ENCODE measurements at regions not wholly inside any gene's neighbourhood (a gene's known extent, or its start where the extent isn't known, plus 50 kb on each side); places are given as distances from the start of the nearest gene placed in this dataset.

DNA sequence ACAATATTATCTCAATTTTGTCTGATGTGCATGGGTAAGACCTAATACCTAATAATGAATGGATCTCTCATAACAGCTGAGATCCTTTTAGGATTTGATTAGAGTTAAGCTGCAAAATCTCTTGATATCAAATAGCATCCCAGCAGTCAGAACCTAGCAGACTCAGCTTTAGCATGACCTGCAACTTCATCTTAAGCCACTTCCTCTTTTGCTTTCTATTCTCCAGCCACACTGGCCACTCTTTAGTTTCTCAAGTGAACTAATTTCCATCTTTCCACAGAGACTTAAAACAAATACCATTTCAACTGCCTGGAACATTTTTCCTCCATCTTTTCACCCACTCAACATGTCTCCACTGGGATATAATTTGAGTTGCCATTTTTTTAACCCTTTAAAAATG, 1251.6 kb upstream of the ZEB2 start:
- no peak for ATAC-seq
- TF ChIP-seq POU6F1 (CRISPR knock-in tag; IDR thresholded peaks at IDR 0.05; ENCODE audit: borderline replicate concordance, low read depth) = no peak
- TF ChIP-seq, protein P1, sequence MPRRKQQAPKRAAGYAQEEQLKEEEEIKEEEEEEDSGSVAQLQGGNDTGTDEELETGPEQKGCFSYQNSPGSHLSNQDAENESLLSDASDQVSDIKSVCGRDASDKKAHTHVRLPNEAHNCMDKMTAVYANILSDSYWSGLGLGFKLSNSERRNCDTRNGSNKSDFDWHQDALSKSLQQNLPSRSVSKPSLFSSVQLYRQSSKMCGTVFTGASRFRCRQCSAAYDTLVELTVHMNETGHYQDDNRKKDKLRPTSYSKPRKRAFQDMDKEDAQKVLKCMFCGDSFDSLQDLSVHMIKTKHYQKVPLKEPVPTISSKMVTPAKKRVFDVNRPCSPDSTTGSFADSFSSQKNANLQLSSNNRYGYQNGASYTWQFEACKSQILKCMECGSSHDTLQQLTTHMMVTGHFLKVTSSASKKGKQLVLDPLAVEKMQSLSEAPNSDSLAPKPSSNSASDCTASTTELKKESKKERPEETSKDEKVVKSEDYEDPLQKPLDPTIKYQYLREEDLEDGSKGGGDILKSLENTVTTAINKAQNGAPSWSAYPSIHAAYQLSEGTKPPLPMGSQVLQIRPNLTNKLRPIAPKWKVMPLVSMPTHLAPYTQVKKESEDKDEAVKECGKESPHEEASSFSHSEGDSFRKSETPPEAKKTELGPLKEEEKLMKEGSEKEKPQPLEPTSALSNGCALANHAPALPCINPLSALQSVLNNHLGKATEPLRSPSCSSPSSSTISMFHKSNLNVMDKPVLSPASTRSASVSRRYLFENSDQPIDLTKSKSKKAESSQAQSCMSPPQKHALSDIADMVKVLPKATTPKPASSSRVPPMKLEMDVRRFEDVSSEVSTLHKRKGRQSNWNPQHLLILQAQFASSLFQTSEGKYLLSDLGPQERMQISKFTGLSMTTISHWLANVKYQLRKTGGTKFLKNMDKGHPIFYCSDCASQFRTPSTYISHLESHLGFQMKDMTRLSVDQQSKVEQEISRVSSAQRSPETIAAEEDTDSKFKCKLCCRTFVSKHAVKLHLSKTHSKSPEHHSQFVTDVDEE (CRISPR knock-in tag; IDR thresholded peaks at IDR 0.05) = no peak
- no peak for TF ChIP-seq GLIS3 (CRISPR knock-in tag; IDR thresholded peaks at IDR 0.05)
- no peak for TF ChIP-seq CSDC2 (CRISPR knock-in tag; IDR thresholded peaks at IDR 0.05)
- no peak for TF ChIP-seq CSRNP3 (CRISPR knock-in tag; IDR thresholded peaks at IDR 0.05)
- no peak for TF ChIP-seq ZNF565 (CRISPR knock-in tag; conservative IDR thresholded peaks at IDR 0.05; ENCODE audit: low read depth)
- TF ChIP-seq ZC3H10 (CRISPR knock-in tag; IDR thresholded peaks at IDR 0.05) = no peak
- TF ChIP-seq TCF4 (CRISPR knock-in tag; IDR thresholded peaks at IDR 0.05; ENCODE audit: borderline replicate concordance) = no peak
- TF ChIP-seq ESRRG (CRISPR knock-in tag; IDR thresholded peaks at IDR 0.05) = no peak
- no peak for TF ChIP-seq ISL1 (CRISPR knock-in tag; IDR thresholded peaks at IDR 0.05)
- TF ChIP-seq ZFP3 (CRISPR knock-in tag; IDR thresholded peaks at IDR 0.05) = no peak

GRCh38 chr2:145769011-145769716, 1249.2 kb upstream of the ZEB2 start:
- no peak for ATAC-seq
- TF ChIP-seq ZNF565 (CRISPR knock-in tag; conservative IDR thresholded peaks at IDR 0.05; ENCODE audit: low read depth) = no peak
- no peak for TF ChIP-seq ZFP30 (CRISPR knock-in tag; IDR thresholded peaks at IDR 0.05)
- TF ChIP-seq ISL1 (CRISPR knock-in tag; IDR thresholded peaks at IDR 0.05) = no peak
- TF ChIP-seq, protein P2, sequence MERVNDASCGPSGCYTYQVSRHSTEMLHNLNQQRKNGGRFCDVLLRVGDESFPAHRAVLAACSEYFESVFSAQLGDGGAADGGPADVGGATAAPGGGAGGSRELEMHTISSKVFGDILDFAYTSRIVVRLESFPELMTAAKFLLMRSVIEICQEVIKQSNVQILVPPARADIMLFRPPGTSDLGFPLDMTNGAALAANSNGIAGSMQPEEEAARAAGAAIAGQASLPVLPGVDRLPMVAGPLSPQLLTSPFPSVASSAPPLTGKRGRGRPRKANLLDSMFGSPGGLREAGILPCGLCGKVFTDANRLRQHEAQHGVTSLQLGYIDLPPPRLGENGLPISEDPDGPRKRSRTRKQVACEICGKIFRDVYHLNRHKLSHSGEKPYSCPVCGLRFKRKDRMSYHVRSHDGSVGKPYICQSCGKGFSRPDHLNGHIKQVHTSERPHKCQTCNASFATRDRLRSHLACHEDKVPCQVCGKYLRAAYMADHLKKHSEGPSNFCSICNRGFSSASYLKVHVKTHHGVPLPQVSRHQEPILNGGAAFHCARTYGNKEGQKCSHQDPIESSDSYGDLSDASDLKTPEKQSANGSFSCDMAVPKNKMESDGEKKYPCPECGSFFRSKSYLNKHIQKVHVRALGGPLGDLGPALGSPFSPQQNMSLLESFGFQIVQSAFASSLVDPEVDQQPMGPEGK (CRISPR knock-in tag; IDR thresholded peaks at IDR 0.05; ENCODE audit: borderline replicate concordance) = no peak
- TF ChIP-seq CSDC2 (CRISPR knock-in tag; IDR thresholded peaks at IDR 0.05) = no peak
- no peak for TF ChIP-seq ZC3H10 (CRISPR knock-in tag; IDR thresholded peaks at IDR 0.05)

GRCh38 chr2:145765874-145766273, 1246.0 kb upstream of the ZEB2 start:
- ATAC-seq = no peak
- no peak for TF ChIP-seq ZNF70 (CRISPR knock-in tag; IDR thresholded peaks at IDR 0.05)
- TF ChIP-seq ISL1 (CRISPR knock-in tag; IDR thresholded peaks at IDR 0.05) = no peak
- TF ChIP-seq TOX (CRISPR knock-in tag; IDR thresholded peaks at IDR 0.05; ENCODE audit: borderline replicate concordance) = no peak
- TF ChIP-seq, protein P2 (CRISPR knock-in tag; IDR thresholded peaks at IDR 0.05; ENCODE audit: borderline replicate concordance) = no peak
- TF ChIP-seq ZNF565 (CRISPR knock-in tag; conservative IDR thresholded peaks at IDR 0.05; ENCODE audit: low read depth) = no peak
- TF ChIP-seq, protein P1 (CRISPR knock-in tag; IDR thresholded peaks at IDR 0.05) = no peak
- TF ChIP-seq ZFP3 (CRISPR knock-in tag; IDR thresholded peaks at IDR 0.05) = no peak
- TF ChIP-seq TCF4 (CRISPR knock-in tag; IDR thresholded peaks at IDR 0.05; ENCODE audit: borderline replicate concordance) = no peak
- no peak for TF ChIP-seq ZC3H10 (CRISPR knock-in tag; IDR thresholded peaks at IDR 0.05)
- no peak for TF ChIP-seq CREB5 (CRISPR knock-in tag; IDR thresholded peaks at IDR 0.05; ENCODE audit: low read depth)
- TF ChIP-seq PPARA (CRISPR knock-in tag; IDR thresholded peaks at IDR 0.05; ENCODE audit: borderline replicate concordance) = no peak
- no peak for TF ChIP-seq ESRRG (CRISPR knock-in tag; IDR thresholded peaks at IDR 0.05)
- TF ChIP-seq BACH2 (CRISPR knock-in tag; IDR thresholded peaks at IDR 0.05; ENCODE audit: borderline replicate concordance) = no peak
- no peak for TF ChIP-seq OSR1 (CRISPR knock-in tag; IDR thresholded peaks at IDR 0.05)
- no peak for TF ChIP-seq CSDC2 (CRISPR knock-in tag; IDR thresholded peaks at IDR 0.05)
- no peak for TF ChIP-seq ARNTL (CRISPR knock-in tag; IDR thresholded peaks at IDR 0.05; ENCODE audit: borderline replicate concordance, low read depth)
